LNCaP clone FGC (cell line): ENCODE measurements at regions not wholly inside any gene's neighbourhood (a gene's known extent, or its start where the extent isn't known, plus 50 kb on each side); places are given as distances from the start of the nearest gene placed in this dataset.

ENCODE experiments used
- DNase-seq: peaks from one replicate; pipeline ENCODE4 v3.0.0-alpha.2; 2011; ENCODE audit warnings: low read depth
- H3K4me3 ChIP-seq: 2 replicates; pipeline ENCODE4 v1.5.1; 2011; ENCODE audit warnings: mild to moderate bottlenecking, low read depth, low read length, control low read depth
- CTCF ChIP-seq: IDR thresholded peaks from 2 replicates; pipeline ENCODE4 v1.5.1; 2012; ENCODE audit warnings: mild to moderate bottlenecking; ENCODE audit not compliant: control insufficient read depth, insufficient read depth; ENCODE audit errors: extremely low read depth

DNA sequence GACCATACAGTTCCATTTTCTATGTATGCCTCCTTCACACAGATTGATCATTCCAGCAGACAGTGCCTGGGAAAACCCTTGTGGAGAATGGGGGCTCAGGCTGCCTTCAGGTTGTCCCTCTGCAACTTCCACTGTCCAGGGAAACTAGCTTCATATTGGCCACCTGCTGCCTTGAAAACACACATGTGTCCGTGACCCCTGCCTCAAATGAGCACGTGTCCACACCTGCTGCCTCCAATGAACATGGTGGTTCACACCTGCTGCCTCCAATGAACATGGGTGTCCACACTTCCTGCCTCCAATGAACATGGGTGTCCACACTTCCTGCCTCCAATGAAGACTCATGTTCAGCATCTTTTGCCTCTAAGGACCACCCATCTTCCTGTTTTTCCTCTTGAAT lies 185.4 kb upstream of the ADCY2 start:
- H3K4me3 ChIP-seq, result no peak overlapping the region
- no peak for TF ChIP-seq CTCF
- no peak for DNase-seq

- DNase-seq, result no peak
- no peak overlapping the region for H3K4me3 ChIP-seq
- TF ChIP-seq CTCF, result no peak
Measured at GRCh38 chr5:7213525-7213924, 182.4 kb upstream of the ADCY2 start.

GRCh38 chr5:7214906-7215416 lies 181.0 kb upstream of the ADCY2 start:
- no peak for TF ChIP-seq CTCF
- no peak for DNase-seq
- no peak overlapping the region for H3K4me3 ChIP-seq

- no peak for DNase-seq
- no peak for TF ChIP-seq CTCF
- H3K4me3 ChIP-seq, result no peak overlapping the region
Measured at GRCh38 chr5:7218141-7218540, 177.8 kb upstream of the ADCY2 start.

DNA sequence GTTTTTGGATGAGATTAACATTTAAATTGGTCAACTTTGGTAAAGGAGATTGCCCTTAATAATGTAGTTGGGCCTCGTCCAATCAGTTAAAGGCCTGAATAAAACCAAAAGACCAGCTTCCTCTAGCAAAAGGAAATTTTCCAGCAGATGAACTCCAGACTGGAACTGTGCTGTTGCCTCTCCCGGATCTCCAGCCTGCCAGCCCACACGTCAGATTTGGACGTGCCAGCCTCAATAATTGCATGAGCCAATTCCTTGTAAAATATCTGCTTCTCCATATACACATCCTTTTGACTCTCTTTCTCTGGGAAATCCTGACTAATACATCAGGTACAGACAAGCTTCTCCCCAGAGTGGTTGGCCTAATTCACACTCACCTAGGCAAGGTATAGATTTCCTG lies 175.8 kb upstream of the ADCY2 start:
- no peak for DNase-seq
- no peak overlapping the region for H3K4me3 ChIP-seq
- no peak for TF ChIP-seq CTCF

DNA sequence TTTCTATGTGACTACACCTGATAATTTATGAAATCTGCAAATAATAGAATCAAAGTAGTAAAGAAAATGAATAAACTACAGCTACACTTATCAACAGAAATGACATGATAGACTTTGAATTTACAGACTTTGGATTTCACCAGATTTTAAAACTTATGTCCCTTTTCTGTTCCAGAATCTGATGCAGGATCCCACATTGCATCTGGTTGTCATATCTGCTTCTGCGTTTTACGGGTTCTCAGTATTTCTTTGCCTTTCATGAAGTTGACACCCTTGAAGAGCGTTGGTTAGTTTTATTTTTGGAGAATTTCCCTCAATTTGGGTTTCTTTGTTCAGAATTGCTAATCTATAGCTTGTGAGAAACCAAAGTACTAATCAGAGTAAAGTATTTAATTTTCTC lies 174.9 kb upstream of the ADCY2 start:
- DNase-seq, result no peak
- no peak for TF ChIP-seq CTCF

GRCh38 chr5:7225826-7226225 lies 170.1 kb upstream of the ADCY2 start:
- no peak for TF ChIP-seq CTCF
- DNase-seq, result no peak
- no peak overlapping the region for H3K4me3 ChIP-seq

More for the DNA sequence above, 174.9 kb upstream of the ADCY2 start:
- no peak overlapping the region for H3K4me3 ChIP-seq
